Neural cell (in vitro differentiated cells): ENCODE measurements at regions not wholly inside any gene's neighbourhood (a gene's known extent, or its start where the extent isn't known, plus 50 kb on each side); places are given as distances from the start of the nearest gene placed in this dataset.

Experiments
- H2AFZ ChIP-seq: fragments of 200-600, 300-800 bp; sonication (generic), shearing (Covaris generic); 2 replicates; pipeline ENCODE4 v1.6.0; 2014; ENCODE audit warnings: low read depth, mild to moderate bottlenecking, antibody characterized with exemption, low read length, moderate library complexity
- H3F3A ChIP-seq: fragments of 200-600 bp; shearing (Covaris generic); 2 replicates; pipeline ENCODE4 v1.6.1; 2016; ENCODE audit warnings: mild to moderate bottlenecking, moderate library complexity, mixed read lengths, antibody characterized with exemption, low read length; ENCODE audit not compliant: insufficient read depth, poor library complexity, severe bottlenecking
- H3K27ac ChIP-seq: fragments of 200-600, 300-800 bp; sonication (generic), shearing (Covaris generic); 2 replicates; pipeline ENCODE4 v1.5.1; 2014; ENCODE audit warnings: mild to moderate bottlenecking, low read length, moderate library complexity
- H3K27me3 ChIP-seq: fragments of 300-800, 200-600 bp; sonication (generic), shearing (Covaris generic); 2 replicates; pipeline ENCODE4 v1.6.0; 2014; ENCODE audit warnings: mild to moderate bottlenecking, low read depth, low read length, moderate library complexity; ENCODE audit not compliant: insufficient read depth
- H3K36me3 ChIP-seq: fragments of 300-800, 200-600 bp; sonication (generic), shearing (Covaris generic); 2 replicates; pipeline ENCODE4 v1.5.1; 2014; ENCODE audit warnings: mild to moderate bottlenecking, antibody characterized with exemption, low read length, moderate library complexity; ENCODE audit not compliant: insufficient read depth
- H3K4me2 ChIP-seq: fragments of 300-800, 200-600 bp; sonication (generic), shearing (Covaris generic); 2 replicates; pipeline ENCODE4 v1.6.0; 2014; ENCODE audit warnings: mild to moderate bottlenecking, low read length
- H3K4me3 ChIP-seq: fragments of 300-800, 200-600 bp; sonication (generic), shearing (Covaris generic); 2 replicates; pipeline ENCODE4 v1.5.1; 2014; ENCODE audit warnings: mild to moderate bottlenecking, low read length, moderate library complexity
- H3K79me2 ChIP-seq: fragments of 200-600 bp; shearing (Covaris generic); replicated peaks from 2 replicates; pipeline ENCODE4 v1.6.0; 2014; ENCODE audit warnings: mild to moderate bottlenecking, low read length, moderate library complexity; ENCODE audit not compliant: insufficient read depth
- H3K9ac ChIP-seq: fragments of 300-800, 200-600 bp; sonication (generic), shearing (Covaris generic); 2 replicates; pipeline ENCODE4 v1.6.1; 2016; ENCODE audit warnings: mild to moderate bottlenecking, low read length, mixed read lengths
- H3K9me2 ChIP-seq: fragments of 200-600 bp; shearing (Covaris generic); 2 replicates; pipeline ENCODE4 v1.6.1; 2016; ENCODE audit warnings: mild to moderate bottlenecking, low read length, mixed read lengths; ENCODE audit not compliant: insufficient read depth
- H3K9me3 ChIP-seq: fragments of 200-600, 300-800 bp; sonication (generic), shearing (Covaris generic); 2 replicates; pipeline ENCODE4 v1.6.1; 2016; ENCODE audit warnings: mild to moderate bottlenecking, mixed run types, low read length, moderate library complexity, mixed read lengths
- H4K20me1 ChIP-seq: fragments of 200-600 bp; shearing (Covaris generic); 2 replicates; pipeline ENCODE4 v1.6.1; 2016; ENCODE audit warnings: mild to moderate bottlenecking, mixed run types; ENCODE audit not compliant: insufficient read depth
- EP300 ChIP-seq: fragments of 450-650 bp; conservative IDR thresholded peaks from 2 replicates; pipeline ENCODE4 v1.6.1; 2014; ENCODE audit warnings: antibody characterized with exemption, mild to moderate bottlenecking, moderate library complexity; ENCODE audit not compliant: poor library complexity, severe bottlenecking
- EZH2 ChIP-seq: fragments of 200-600, 300-800 bp; shearing (Covaris generic), sonication (generic); IDR thresholded peaks from 2 replicates; pipeline ENCODE4 v1.6.1; 2014; ENCODE audit warnings: antibody characterized with exemption, low read length, borderline replicate concordance, mild to moderate bottlenecking; ENCODE audit not compliant: insufficient read depth, poor library complexity, severe bottlenecking
- MXI1 ChIP-seq: fragments of 450-650 bp; conservative IDR thresholded peaks from 2 replicates; pipeline ENCODE4 v1.6.1; 2014; ENCODE audit warnings: antibody characterized with exemption, mild to moderate bottlenecking; ENCODE audit not compliant: poor library complexity, severe bottlenecking
- POLR2AphosphoS5 ChIP-seq: IDR thresholded peaks from 2 replicates; pipeline ENCODE4 v1.6.1; 2012
- RAD21 ChIP-seq: fragments of 450-650 bp; conservative IDR thresholded peaks from 2 replicates; pipeline ENCODE4 v1.6.1; 2014; ENCODE audit warnings: antibody characterized with exemption, mild to moderate bottlenecking, moderate library complexity
- SMC3 ChIP-seq: fragments of 450-650 bp; conservative IDR thresholded peaks from 2 replicates; pipeline ENCODE4 v1.6.1; 2014; ENCODE audit warnings: antibody characterized with exemption, mild to moderate bottlenecking, moderate library complexity; ENCODE audit not compliant: poor library complexity
- TAF1 ChIP-seq: IDR thresholded peaks from 2 replicates; pipeline ENCODE4 v1.6.1; 2012; ENCODE audit warnings: low read depth
- TF ChIP-seq, protein P1 (sequence below): IDR thresholded peaks from 2 replicates; pipeline ENCODE4 v1.6.1; 2012; ENCODE audit warnings: borderline replicate concordance
- TF ChIP-seq, protein P2 (sequence below): fragments of 450-650 bp; IDR thresholded peaks from 2 replicates; pipeline ENCODE4 v1.5.1; 2014; ENCODE audit warnings: antibody characterized with exemption, mild to moderate bottlenecking, moderate library complexity; ENCODE audit not compliant: poor library complexity, severe bottlenecking

DNA sequence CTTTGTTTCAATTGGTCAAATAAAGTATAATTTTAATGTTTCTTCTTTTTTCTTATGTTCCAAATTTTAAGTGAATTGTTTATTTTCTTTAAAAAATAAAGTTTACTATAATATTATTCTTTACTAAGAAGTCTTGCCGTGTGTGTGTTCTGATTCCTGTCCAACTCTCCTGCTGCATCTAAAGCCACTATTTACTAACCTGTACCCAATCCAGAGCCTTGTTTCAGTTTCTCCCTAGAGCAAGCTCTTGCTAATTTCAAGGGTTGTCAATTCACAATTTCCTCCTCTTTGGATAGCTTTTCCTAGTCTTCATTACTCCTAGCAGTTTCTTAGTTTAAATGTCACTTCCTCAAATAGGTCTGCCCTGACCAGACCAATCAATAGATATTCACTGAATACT lies 314.9 kb upstream of the SEMA3A start:
- Histone ChIP-seq H3K4me3 (no peak overlapping the region), H3K9ac (no peak overlapping the region), H3K9me2 (no peaks in the 10 kb centered on the region), H3K4me2 (no peak overlapping the region), H3F3A (no peaks in the 10 kb centered on the region), H3K79me2 (no peaks in the 10 kb centered on the region), H4K20me1 (no peaks in the 10 kb centered on the region), H3K9me3 (no peaks in the 10 kb centered on the region), H3K27ac (no peak overlapping the region), H3K27me3 (no peaks in the 10 kb centered on the region), H3K36me3 (no peaks in the 10 kb centered on the region), H2AFZ (no peak overlapping the region)
- TF ChIP-seq MXI1 (no peak), TAF1 (no peak), SMC3 (no peak), POLR2AphosphoS5 (no peak)
- TF ChIP-seq, protein P1, sequence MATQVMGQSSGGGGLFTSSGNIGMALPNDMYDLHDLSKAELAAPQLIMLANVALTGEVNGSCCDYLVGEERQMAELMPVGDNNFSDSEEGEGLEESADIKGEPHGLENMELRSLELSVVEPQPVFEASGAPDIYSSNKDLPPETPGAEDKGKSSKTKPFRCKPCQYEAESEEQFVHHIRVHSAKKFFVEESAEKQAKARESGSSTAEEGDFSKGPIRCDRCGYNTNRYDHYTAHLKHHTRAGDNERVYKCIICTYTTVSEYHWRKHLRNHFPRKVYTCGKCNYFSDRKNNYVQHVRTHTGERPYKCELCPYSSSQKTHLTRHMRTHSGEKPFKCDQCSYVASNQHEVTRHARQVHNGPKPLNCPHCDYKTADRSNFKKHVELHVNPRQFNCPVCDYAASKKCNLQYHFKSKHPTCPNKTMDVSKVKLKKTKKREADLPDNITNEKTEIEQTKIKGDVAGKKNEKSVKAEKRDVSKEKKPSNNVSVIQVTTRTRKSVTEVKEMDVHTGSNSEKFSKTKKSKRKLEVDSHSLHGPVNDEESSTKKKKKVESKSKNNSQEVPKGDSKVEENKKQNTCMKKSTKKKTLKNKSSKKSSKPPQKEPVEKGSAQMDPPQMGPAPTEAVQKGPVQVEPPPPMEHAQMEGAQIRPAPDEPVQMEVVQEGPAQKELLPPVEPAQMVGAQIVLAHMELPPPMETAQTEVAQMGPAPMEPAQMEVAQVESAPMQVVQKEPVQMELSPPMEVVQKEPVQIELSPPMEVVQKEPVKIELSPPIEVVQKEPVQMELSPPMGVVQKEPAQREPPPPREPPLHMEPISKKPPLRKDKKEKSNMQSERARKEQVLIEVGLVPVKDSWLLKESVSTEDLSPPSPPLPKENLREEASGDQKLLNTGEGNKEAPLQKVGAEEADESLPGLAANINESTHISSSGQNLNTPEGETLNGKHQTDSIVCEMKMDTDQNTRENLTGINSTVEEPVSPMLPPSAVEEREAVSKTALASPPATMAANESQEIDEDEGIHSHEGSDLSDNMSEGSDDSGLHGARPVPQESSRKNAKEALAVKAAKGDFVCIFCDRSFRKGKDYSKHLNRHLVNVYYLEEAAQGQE = no peak

DNA sequence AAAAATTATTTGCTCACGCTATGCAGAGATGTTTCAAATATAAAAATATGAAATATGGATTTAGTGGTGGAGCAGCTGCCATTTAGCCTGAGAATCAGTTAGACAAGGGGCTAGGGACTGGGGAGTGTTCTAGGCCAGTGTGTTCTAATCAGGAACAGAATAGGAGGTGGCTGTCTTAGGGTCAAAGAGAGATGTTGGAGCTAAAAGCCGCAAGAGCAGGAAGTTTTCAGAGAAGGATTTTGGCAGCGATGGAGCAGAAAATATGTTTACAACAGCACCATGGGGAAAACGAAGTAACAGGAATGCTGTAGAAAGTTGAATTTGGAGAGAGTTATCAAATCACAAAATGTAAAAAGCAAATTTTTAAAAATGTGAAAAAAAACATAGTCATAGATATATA lies 314.0 kb upstream of the SEMA3A start:
- Histone ChIP-seq H3K9me3 (no peaks in the 10 kb centered on the region), H2AFZ (no peak overlapping the region), H3K4me3 (no peak overlapping the region), H4K20me1 (no peaks in the 10 kb centered on the region), H3K79me2 (no peaks in the 10 kb centered on the region), H3K9me2 (no peaks in the 10 kb centered on the region), H3K9ac (no peak overlapping the region), H3K27ac (no peak overlapping the region), H3K27me3 (no peaks in the 10 kb centered on the region), H3F3A (no peaks in the 10 kb centered on the region), H3K4me2 (no peak overlapping the region), H3K36me3 (no peaks in the 10 kb centered on the region)
- TF ChIP-seq MXI1 (no peak), EZH2 (no peak), EP300 (no peak), POLR2AphosphoS5 (no peak), TAF1 (no peak), SMC3 (no peak), RAD21 (no peak)
- TF ChIP-seq, protein P1 = no peak
- TF ChIP-seq, protein P2, sequence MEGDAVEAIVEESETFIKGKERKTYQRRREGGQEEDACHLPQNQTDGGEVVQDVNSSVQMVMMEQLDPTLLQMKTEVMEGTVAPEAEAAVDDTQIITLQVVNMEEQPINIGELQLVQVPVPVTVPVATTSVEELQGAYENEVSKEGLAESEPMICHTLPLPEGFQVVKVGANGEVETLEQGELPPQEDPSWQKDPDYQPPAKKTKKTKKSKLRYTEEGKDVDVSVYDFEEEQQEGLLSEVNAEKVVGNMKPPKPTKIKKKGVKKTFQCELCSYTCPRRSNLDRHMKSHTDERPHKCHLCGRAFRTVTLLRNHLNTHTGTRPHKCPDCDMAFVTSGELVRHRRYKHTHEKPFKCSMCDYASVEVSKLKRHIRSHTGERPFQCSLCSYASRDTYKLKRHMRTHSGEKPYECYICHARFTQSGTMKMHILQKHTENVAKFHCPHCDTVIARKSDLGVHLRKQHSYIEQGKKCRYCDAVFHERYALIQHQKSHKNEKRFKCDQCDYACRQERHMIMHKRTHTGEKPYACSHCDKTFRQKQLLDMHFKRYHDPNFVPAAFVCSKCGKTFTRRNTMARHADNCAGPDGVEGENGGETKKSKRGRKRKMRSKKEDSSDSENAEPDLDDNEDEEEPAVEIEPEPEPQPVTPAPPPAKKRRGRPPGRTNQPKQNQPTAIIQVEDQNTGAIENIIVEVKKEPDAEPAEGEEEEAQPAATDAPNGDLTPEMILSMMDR = no peak
